Sigmoid colon (tissue), 4 donors: ENCODE measurements at regions not wholly inside any gene's neighbourhood (a gene's known extent, or its start where the extent isn't known, plus 50 kb on each side); places are given as distances from the start of the nearest gene placed in this dataset.

Experiments
- EP300 ChIP-seq, 4 donors: sonication (generic); formaldehyde crosslinking; IDR thresholded peaks; one replicate each; pipeline ENCODE4 v1.6.1; 2017; ENCODE audit warnings: antibody characterized with exemption in 4 of 4
- POLR2A ChIP-seq, 2 donors: fragments of 450-650 bp; IDR thresholded peaks; one replicate each; pipeline ENCODE4 v1.6.1; 2016; ENCODE audit warnings: antibody characterized with exemption in 2 of 2, mild to moderate bottlenecking in 2 of 2, moderate library complexity in 2 of 2
- POLR2AphosphoS5 ChIP-seq, 4 donors: sonication (generic); formaldehyde crosslinking; IDR thresholded peaks; one replicate each; pipeline ENCODE4 v1.6.1; 2017; ENCODE audit warnings: antibody characterized with exemption in 4 of 4
- TF ChIP-seq, protein P1 (sequence below), 4 experiments: fragments of 450-650 bp in 3 of 4; fragments of 200-600 bp in 1 of 4; IDR thresholded peaks; one replicate each; pipeline ENCODE4 v1.5.1; 2016 to 2019; ENCODE audit warnings: antibody characterized with exemption in 4 of 4, mild to moderate bottlenecking in 3 of 4, moderate library complexity in 2 of 4

DNA sequence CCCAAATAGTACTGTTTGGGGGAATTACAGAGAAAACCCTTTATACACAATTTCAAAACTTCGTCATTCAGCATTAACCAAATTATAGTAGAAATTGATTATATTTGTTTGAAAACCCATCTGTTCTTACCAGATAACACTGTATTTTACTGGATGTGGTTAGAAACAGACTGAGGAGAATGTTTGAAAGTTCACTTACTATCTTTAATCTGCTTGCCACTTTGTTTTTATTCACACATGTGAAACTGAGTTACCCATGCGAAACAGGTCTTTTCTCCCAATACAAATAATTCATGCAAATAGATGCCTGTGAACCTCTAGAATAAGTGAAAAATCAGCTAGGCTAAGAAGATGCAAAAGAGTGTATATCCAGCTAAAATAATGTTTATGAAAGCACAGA lies 177.5 kb downstream of the NAA11 start:
- no peak for TF ChIP-seq POLR2A (IDR thresholded peaks at IDR 0.05)
- TF ChIP-seq, protein P1, sequence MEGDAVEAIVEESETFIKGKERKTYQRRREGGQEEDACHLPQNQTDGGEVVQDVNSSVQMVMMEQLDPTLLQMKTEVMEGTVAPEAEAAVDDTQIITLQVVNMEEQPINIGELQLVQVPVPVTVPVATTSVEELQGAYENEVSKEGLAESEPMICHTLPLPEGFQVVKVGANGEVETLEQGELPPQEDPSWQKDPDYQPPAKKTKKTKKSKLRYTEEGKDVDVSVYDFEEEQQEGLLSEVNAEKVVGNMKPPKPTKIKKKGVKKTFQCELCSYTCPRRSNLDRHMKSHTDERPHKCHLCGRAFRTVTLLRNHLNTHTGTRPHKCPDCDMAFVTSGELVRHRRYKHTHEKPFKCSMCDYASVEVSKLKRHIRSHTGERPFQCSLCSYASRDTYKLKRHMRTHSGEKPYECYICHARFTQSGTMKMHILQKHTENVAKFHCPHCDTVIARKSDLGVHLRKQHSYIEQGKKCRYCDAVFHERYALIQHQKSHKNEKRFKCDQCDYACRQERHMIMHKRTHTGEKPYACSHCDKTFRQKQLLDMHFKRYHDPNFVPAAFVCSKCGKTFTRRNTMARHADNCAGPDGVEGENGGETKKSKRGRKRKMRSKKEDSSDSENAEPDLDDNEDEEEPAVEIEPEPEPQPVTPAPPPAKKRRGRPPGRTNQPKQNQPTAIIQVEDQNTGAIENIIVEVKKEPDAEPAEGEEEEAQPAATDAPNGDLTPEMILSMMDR (IDR thresholded peaks at IDR 0.05) = no peak
- TF ChIP-seq EP300 (IDR thresholded peaks at IDR 0.05) = no peak
- no peak for TF ChIP-seq POLR2AphosphoS5 (IDR thresholded peaks at IDR 0.05)
